B cell (primary cell): ENCODE measurements at regions not wholly inside any gene's neighbourhood (a gene's known extent, or its start where the extent isn't known, plus 50 kb on each side); places are given as distances from the start of the nearest gene placed in this dataset.

Source experiments
- ATAC-seq: fragments of 200-7000 bp; cut with Tn5 transposase; one replicate; pipeline ENCODE4 v1.10.0; 2021; ENCODE audit warnings: low read depth, mild to moderate bottlenecking, moderate number of reproducible peaks, moderate library complexity
- CTCF ChIA-PET: fragments of 350-600 bp; sonication (Branson Sonifier 250); formaldehyde crosslinking; loops from one replicate; lab custom pipeline; 2021; ENCODE audit warnings: antibody characterized with exemption, inconsistent platforms; lab: Charles Lee
- POLR2A ChIA-PET: fragments of 350-600 bp; sonication (Branson Sonifier 250); formaldehyde crosslinking; loops from one replicate; lab custom pipeline; 2021; ENCODE audit warnings: antibody characterized with exemption; lab: Charles Lee
- DNase-seq: peaks from one replicate; pipeline ENCODE4 v3.0.0; 2013
- H2AFZ ChIP-seq: 2 replicates; pipeline ENCODE4 v1.6.1; 2012; ENCODE audit warnings: mild to moderate bottlenecking, low read depth, low read length; ENCODE audit not compliant: insufficient read depth, poor library complexity, severe bottlenecking
- H3K27ac ChIP-seq, 2 donors: 1 replicate in 1 of 2; 2 replicates in 1 of 2; pipeline ENCODE4 v1.5.1; 2012 to 2013; ENCODE audit warnings: low read length in 2 of 2, mild to moderate bottlenecking in 2 of 2, moderate library complexity in 1 of 2
- H3K27me3 ChIP-seq, 4 experiments: fragments of 200-600 bp in 1 of 4; sonication (generic) in 1 of 4; replicated peaks in 1 of 4; 1 replicate in 2 of 4; 2 replicates in 2 of 4; pipeline versions ENCODE4 v1.6.1 to v1.7.0; 2013 to 2016; ENCODE audit warnings: low read length in 3 of 4, mild to moderate bottlenecking in 2 of 4, mixed read lengths in 1 of 4, moderate library complexity in 1 of 4; ENCODE audit not compliant: insufficient read depth in 4 of 4, control insufficient read depth in 3 of 4; ENCODE audit errors: control extremely low read depth in 1 of 4
- H3K36me3 ChIP-seq, 2 experiments: replicated peaks in 1 of 2; 1 replicate in 1 of 2; 2 replicates in 1 of 2; pipeline versions ENCODE4 v1.6.1 to v1.7.1; 2013; ENCODE audit warnings: low read length in 1 of 2; ENCODE audit not compliant: insufficient read depth in 2 of 2, control insufficient read depth in 1 of 2; ENCODE audit errors: control extremely low read depth in 1 of 2, extremely low read depth in 1 of 2
- H3K4me1 ChIP-seq, 2 donors: fragments of 200-600 bp in 1 of 2; sonication (generic) in 1 of 2; 1 replicate in 1 of 2; 2 replicates in 1 of 2; pipeline versions ENCODE4 v1.5.1 to v1.6.1; 2013 to 2017; ENCODE audit warnings: low read length in 2 of 2; ENCODE audit not compliant: control insufficient read depth in 2 of 2, insufficient read depth in 2 of 2
- H3K4me2 ChIP-seq: replicated peaks from 2 replicates; pipeline ENCODE3; 2012; ENCODE audit warnings: mild to moderate bottlenecking, low read depth, low read length; ENCODE audit not compliant: poor library complexity, severe bottlenecking
- H3K4me3 ChIP-seq, 5 experiments: fragments of 200-600 bp in 1 of 5; sonication (generic) in 1 of 5; 1 replicate in 3 of 5; 2 replicates in 2 of 5; pipeline versions ENCODE4 v1.5.1 to v1.7.0; 2011 to 2016; ENCODE audit warnings: low read length in 4 of 5, mild to moderate bottlenecking in 4 of 5, low read depth in 2 of 5, control low read depth in 1 of 5, moderate library complexity in 1 of 5; ENCODE audit not compliant: insufficient read depth in 1 of 5; ENCODE audit errors: control extremely low read depth in 1 of 5, extremely low read depth in 1 of 5
- H3K79me2 ChIP-seq: fragments of 200-600 bp; sonication (generic); one replicate; pipeline ENCODE4 v1.6.0; 2016; ENCODE audit warnings: low read length; ENCODE audit not compliant: control insufficient read depth, insufficient read depth
- H3K9ac ChIP-seq: fragments of 200-600 bp; sonication (generic); 2 replicates; pipeline ENCODE4 v1.6.1; 2017; ENCODE audit warnings: mild to moderate bottlenecking, low read length, moderate library complexity
- H3K9me3 ChIP-seq, 3 donors: one replicate each; pipeline versions ENCODE4 v1.6.1 to v1.7.1; 2013; ENCODE audit warnings: low read length in 2 of 3; ENCODE audit not compliant: control insufficient read depth in 2 of 3, insufficient read depth in 1 of 3; ENCODE audit errors: control extremely low read depth in 1 of 3
- H4K20me1 ChIP-seq: 2 replicates; pipeline ENCODE4 v1.6.0; 2012; ENCODE audit warnings: mild to moderate bottlenecking, low read length; ENCODE audit not compliant: insufficient read depth, control insufficient read depth, poor library complexity, severe bottlenecking
- H3K27ac Mint-ChIP-seq: one replicate; pipeline ENCODE4 v1.8.0; 2021; ENCODE audit warnings: mixed read lengths
- H3K27me3 Mint-ChIP-seq: one replicate; pipeline ENCODE4 v1.8.0; 2021; ENCODE audit warnings: mixed read lengths
- H3K4me1 Mint-ChIP-seq: one replicate; pipeline ENCODE4 v1.8.0; 2021; ENCODE audit warnings: mixed read lengths
- H3K4me3 Mint-ChIP-seq: one replicate; pipeline ENCODE4 v1.8.0; 2021; ENCODE audit warnings: mixed read lengths
- H3K9me3 Mint-ChIP-seq: one replicate; pipeline ENCODE4 v1.8.0; 2022; ENCODE audit warnings: mixed read lengths; ENCODE audit not compliant: insufficient read depth
- CTCF ChIP-seq: fragments of 200-600 bp; IDR thresholded peaks from one replicate; pipeline ENCODE4 v1.8.0; 2022; ENCODE audit warnings: antibody characterized with exemption, mild to moderate bottlenecking
- EZH2 ChIP-seq: IDR thresholded peaks from 2 replicates; pipeline ENCODE4 v1.6.1; 2012; ENCODE audit warnings: borderline replicate concordance, low read depth, mild to moderate bottlenecking, moderate library complexity, low read length; ENCODE audit not compliant: insufficient read depth, poor library complexity, severe bottlenecking
- WGBS: methylation state at CpG from one replicate; pipeline ENCODE4 v1.1.5; 2013; ENCODE audit warnings: missing lambda C conversion rate; ENCODE audit not compliant: insufficient coverage; 5-methylcytosine and 5-hydroxymethylcytosine counted together
- intact Hi-C: fragments of 100-400 bp; cut with micrococcal nuclease; formaldehyde crosslinking; loops from one replicate; pipeline ENCODE4 v1.10.0; 2022

- Histone ChIP-seq H3K4me1 (no peaks in the 10 kb centered on the region), H3K36me3 (no peaks in the 10 kb centered on the region), H2AFZ (no peak overlapping the region), H3K79me2 (no peaks in the 10 kb centered on the region), H3K27ac (no peak overlapping the region), H3K9me3 (peaks cover 0 to 8% (median 0%) of the 10 kb centered on the region in 3 donors), H3K4me2 (no peak overlapping the region), H3K9ac (no peak overlapping the region), H3K27me3 (no peaks in the 10 kb centered on the region), H3K4me3 (no peak overlapping the region), H4K20me1 (no peaks in the 10 kb centered on the region)
- ATAC-seq (no peak), DNase-seq (no peak)
- TF ChIP-seq CTCF = no peak
- TF ChIP-seq EZH2 = no peak
- H3K27ac Mint-ChIP-seq = no peak overlapping the region
- no peak overlapping the region for H3K4me3 Mint-ChIP-seq
- intact Hi-C loops = no loop called here
- ChIA-PET POLR2A (no interaction called here), CTCF (no interaction called here)
- no peaks in the 10 kb centered on the region for H3K4me1 Mint-ChIP-seq
- H3K9me3 Mint-ChIP-seq = peaks cover 2% of the 10 kb centered on the region
- no peaks in the 10 kb centered on the region for H3K27me3 Mint-ChIP-seq
These were observed 1718.7 kb upstream of the SLC10A2 start for GRCh38 chr13:104784891-104785290.

- H4K20me1 ChIP-seq = no peaks in the 10 kb centered on the region
- Mint-ChIP-seq H3K27me3 (no peaks in the 10 kb centered on the region), H3K4me3 (no peak overlapping the region), H3K4me1 (no peaks in the 10 kb centered on the region), H3K27ac (no peak overlapping the region), H3K9me3 (peaks cover 2% of the 10 kb centered on the region)
- H2AFZ ChIP-seq = no peak overlapping the region
- TF ChIP-seq EZH2 (no peak), CTCF (no peak)
- H3K79me2 ChIP-seq = no peaks in the 10 kb centered on the region
- H3K9ac ChIP-seq = no peak overlapping the region
- H3K27ac ChIP-seq = no peak overlapping the region
- no peak for ATAC-seq
- intact Hi-C loops = no loop called here
- ChIA-PET CTCF (no interaction called here), POLR2A (no interaction called here)
- peaks cover 0 to 8% (median 0%) of the 10 kb centered on the region in 3 donors for H3K9me3 ChIP-seq
- H3K4me3 ChIP-seq = no peak overlapping the region
- no peak for DNase-seq
- WGBS = no CpG with 5 or more reads among the region's 2 CpGs
- no peaks in the 10 kb centered on the region for H3K27me3 ChIP-seq
- no peaks in the 10 kb centered on the region for H3K36me3 ChIP-seq
- no peak overlapping the region for H3K4me2 ChIP-seq
- H3K4me1 ChIP-seq = no peaks in the 10 kb centered on the region
These were observed 1716.5 kb upstream of the SLC10A2 start for GRCh38 chr13:104782741-104783140.
